NCI-H2107 treated with DMSO at 0.1 percent for 48 hours (cell line): ENCODE measurements at regions not wholly inside any gene's neighbourhood (a gene's known extent, or its start where the extent isn't known, plus 50 kb on each side); places are given as distances from the start of the nearest gene placed in this dataset.

Experiments used
- DNase-seq: peaks from one replicate; lab custom pipeline; 2025; ENCODE audit not compliant: unreplicated experiment; lab: John Stamatoyannopoulos, UW

GRCh38 chr12:84807249-84807648, 105.3 kb downstream of the SLC6A15 start:
- DNase-seq: no peak

- DNase-seq: no peak
Measured at GRCh38 chr12:84805474-84805858, 107.1 kb downstream of the SLC6A15 start.

GRCh38 chr12:84804691-84805473, 107.7 kb downstream of the SLC6A15 start:
- no peak for DNase-seq

GRCh38 chr12:84803661-84804060, 108.9 kb downstream of the SLC6A15 start:
- DNase-seq: no peak

- DNase-seq: no peak
Measured at GRCh38 chr12:84802161-84802560, 110.4 kb downstream of the SLC6A15 start.

- DNase-seq: no peak
Measured at GRCh38 chr12:84793558-84794367, 118.8 kb downstream of the SLC6A15 start.

- DNase-seq: no peak
Measured at GRCh38 chr12:84791444-84791843, 121.2 kb downstream of the SLC6A15 start.

GRCh38 chr12:84789184-84789583, 123.4 kb downstream of the SLC6A15 start:
- no peak for DNase-seq

GRCh38 chr12:84787253-84787652, 125.3 kb downstream of the SLC6A15 start:
- DNase-seq: no peak

- no peak for DNase-seq
Measured at GRCh38 chr12:84786622-84787021, 126.0 kb downstream of the SLC6A15 start.

- DNase-seq: no peak
Measured at GRCh38 chr12:84785951-84786350, 126.6 kb downstream of the SLC6A15 start.

GRCh38 chr12:84785281-84785680, 127.3 kb downstream of the SLC6A15 start:
- DNase-seq: no peak

GRCh38 chr12:84779169-84779568, 133.4 kb downstream of the SLC6A15 start:
- DNase-seq: no peak

- no peak for DNase-seq
Measured at GRCh38 chr12:84772281-84772680, 140.3 kb downstream of the SLC6A15 start.

- no peak for DNase-seq
Measured at GRCh38 chr12:84767079-84767478, 145.5 kb downstream of the SLC6A15 start.

GRCh38 chr12:84766375-84766774, 146.2 kb downstream of the SLC6A15 start:
- DNase-seq: no peak

- no peak for DNase-seq
Measured at GRCh38 chr12:84764001-84764400, 148.6 kb downstream of the SLC6A15 start.

GRCh38 chr12:84763107-84763506, 149.5 kb downstream of the SLC6A15 start:
- DNase-seq: no peak

- DNase-seq: no peak
Measured at GRCh38 chr12:84760091-84760865, 152.3 kb downstream of the SLC6A15 start.

GRCh38 chr12:84757978-84758377, 154.6 kb downstream of the SLC6A15 start:
- no peak for DNase-seq

- DNase-seq: no peak
Measured at GRCh38 chr12:84756961-84757360, 155.6 kb downstream of the SLC6A15 start.

GRCh38 chr12:84745127-84745526, 167.5 kb downstream of the SLC6A15 start:
- no peak for DNase-seq
